ENCODE measurements at regions not wholly inside any gene's neighbourhood (a gene's known extent, or its start where the extent isn't known, plus 50 kb on each side); places are given as distances from the start of the nearest gene placed in this dataset.
A peak's percentile ranks its signal among the peaks of the same experiment; 100 is the strongest.

DNA sequence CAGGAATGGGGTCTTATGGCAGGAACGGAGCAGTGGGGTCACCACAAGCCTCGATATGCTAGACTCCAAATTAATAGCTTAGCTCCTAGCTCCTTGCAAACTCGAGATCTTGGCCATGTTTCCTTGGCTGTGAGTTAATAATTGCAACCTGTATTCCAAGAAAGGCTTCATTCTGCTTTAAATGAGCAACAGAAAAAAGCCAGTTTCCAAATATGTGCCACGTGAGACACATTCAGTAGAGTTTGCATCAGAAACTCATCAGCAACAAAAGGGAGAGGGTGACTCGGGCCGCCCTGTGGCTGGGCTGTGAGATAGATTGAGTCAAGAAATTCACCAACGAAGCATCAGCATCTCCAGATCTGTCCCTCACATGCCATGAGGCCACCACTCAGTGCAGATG lies 112.0 kb downstream of the NPTX2 start:
- Histone ChIP-seq H3F3A (replicated peaks; ENCODE audit: low read depth) (no peaks in the 10 kb centered on the region), H3K27ac (ENCODE audit: low read depth) (no peak overlapping the region; the same call in 1 of the 2 replicates), H4K20me1 (replicated peaks; ENCODE audit: insufficient read depth) (no peaks in the 10 kb centered on the region), H3K79me2 (replicated peaks; ENCODE audit: insufficient read depth) (no peaks in the 10 kb centered on the region), H2AFZ (peak overlapping the region; percentile 8), H3K4me3 (no peak overlapping the region), H3K4me1 (ENCODE audit: insufficient read depth) (peaks cover 22% of the 10 kb centered on the region), H3K27me3 (ENCODE audit: insufficient read depth) (no peaks in the 10 kb centered on the region), H3K9me2 (ENCODE audit: insufficient read depth) (no peaks in the 10 kb centered on the region), H3K4me2 (peak overlapping the region; percentile 70), H3K36me3 (ENCODE audit: insufficient read depth) (no peaks in the 10 kb centered on the region)
- Mint-ChIP-seq H3K27me3 (ENCODE audit: insufficient read depth, low read depth, poor library complexity) (peaks cover 14% of the 10 kb centered on the region), H3K4me3 (no peak overlapping the region), H3K9me3 (peaks cover 12% of the 10 kb centered on the region), H3K4me1 (peaks cover 25% of the 10 kb centered on the region), H3K36me3 (ENCODE audit: low read depth) (peaks cover 7% of the 10 kb centered on the region; the same call in 2 of the 3 replicates), H3K27ac (peak overlapping the region; percentile 59; the same call in 1 of the 2 replicates)
- DNase-seq (ENCODE audit: low spot score) (no peak), ATAC-seq (no peak)
- TF ChIP-seq EZH2phosphoT487 (IDR thresholded peaks at IDR 0.05; ENCODE audit: unreplicated experiment) (no peak), EZH2 (IDR thresholded peaks at IDR 0.05; ENCODE audit: low read depth, unreplicated experiment) (no peak), STAT1 (IDR thresholded peaks at IDR 0.05; ENCODE audit: unreplicated experiment) (no peak), NANOG (IDR thresholded peaks at IDR 0.05; ENCODE audit: borderline replicate concordance) (no peak), JUNB (IDR thresholded peaks at IDR 0.05; ENCODE audit: unreplicated experiment) (no peak), CREB1 (CRISPR knock-in tag; IDR thresholded peaks at IDR 0.05; ENCODE audit: low read depth) (no peak), ZNF331 (CRISPR knock-in tag; IDR thresholded peaks at IDR 0.05; ENCODE audit: low read depth) (no peak), ZNF114 (CRISPR knock-in tag; IDR thresholded peaks at IDR 0.05) (no peak), POLR2AphosphoS5 (IDR thresholded peaks at IDR 0.05; ENCODE audit: low read depth) (no peak)
- TF ChIP-seq, protein P1, sequence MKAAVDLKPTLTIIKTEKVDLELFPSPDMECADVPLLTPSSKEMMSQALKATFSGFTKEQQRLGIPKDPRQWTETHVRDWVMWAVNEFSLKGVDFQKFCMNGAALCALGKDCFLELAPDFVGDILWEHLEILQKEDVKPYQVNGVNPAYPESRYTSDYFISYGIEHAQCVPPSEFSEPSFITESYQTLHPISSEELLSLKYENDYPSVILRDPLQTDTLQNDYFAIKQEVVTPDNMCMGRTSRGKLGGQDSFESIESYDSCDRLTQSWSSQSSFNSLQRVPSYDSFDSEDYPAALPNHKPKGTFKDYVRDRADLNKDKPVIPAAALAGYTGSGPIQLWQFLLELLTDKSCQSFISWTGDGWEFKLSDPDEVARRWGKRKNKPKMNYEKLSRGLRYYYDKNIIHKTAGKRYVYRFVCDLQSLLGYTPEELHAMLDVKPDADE (IDR thresholded peaks at IDR 0.05), result no peak
- TF ChIP-seq, protein P2, sequence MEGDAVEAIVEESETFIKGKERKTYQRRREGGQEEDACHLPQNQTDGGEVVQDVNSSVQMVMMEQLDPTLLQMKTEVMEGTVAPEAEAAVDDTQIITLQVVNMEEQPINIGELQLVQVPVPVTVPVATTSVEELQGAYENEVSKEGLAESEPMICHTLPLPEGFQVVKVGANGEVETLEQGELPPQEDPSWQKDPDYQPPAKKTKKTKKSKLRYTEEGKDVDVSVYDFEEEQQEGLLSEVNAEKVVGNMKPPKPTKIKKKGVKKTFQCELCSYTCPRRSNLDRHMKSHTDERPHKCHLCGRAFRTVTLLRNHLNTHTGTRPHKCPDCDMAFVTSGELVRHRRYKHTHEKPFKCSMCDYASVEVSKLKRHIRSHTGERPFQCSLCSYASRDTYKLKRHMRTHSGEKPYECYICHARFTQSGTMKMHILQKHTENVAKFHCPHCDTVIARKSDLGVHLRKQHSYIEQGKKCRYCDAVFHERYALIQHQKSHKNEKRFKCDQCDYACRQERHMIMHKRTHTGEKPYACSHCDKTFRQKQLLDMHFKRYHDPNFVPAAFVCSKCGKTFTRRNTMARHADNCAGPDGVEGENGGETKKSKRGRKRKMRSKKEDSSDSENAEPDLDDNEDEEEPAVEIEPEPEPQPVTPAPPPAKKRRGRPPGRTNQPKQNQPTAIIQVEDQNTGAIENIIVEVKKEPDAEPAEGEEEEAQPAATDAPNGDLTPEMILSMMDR (conservative IDR thresholded peaks at IDR 0.05; ENCODE audit: low read depth in 2 of 2), result no peak
- TF ChIP-seq, protein P3, sequence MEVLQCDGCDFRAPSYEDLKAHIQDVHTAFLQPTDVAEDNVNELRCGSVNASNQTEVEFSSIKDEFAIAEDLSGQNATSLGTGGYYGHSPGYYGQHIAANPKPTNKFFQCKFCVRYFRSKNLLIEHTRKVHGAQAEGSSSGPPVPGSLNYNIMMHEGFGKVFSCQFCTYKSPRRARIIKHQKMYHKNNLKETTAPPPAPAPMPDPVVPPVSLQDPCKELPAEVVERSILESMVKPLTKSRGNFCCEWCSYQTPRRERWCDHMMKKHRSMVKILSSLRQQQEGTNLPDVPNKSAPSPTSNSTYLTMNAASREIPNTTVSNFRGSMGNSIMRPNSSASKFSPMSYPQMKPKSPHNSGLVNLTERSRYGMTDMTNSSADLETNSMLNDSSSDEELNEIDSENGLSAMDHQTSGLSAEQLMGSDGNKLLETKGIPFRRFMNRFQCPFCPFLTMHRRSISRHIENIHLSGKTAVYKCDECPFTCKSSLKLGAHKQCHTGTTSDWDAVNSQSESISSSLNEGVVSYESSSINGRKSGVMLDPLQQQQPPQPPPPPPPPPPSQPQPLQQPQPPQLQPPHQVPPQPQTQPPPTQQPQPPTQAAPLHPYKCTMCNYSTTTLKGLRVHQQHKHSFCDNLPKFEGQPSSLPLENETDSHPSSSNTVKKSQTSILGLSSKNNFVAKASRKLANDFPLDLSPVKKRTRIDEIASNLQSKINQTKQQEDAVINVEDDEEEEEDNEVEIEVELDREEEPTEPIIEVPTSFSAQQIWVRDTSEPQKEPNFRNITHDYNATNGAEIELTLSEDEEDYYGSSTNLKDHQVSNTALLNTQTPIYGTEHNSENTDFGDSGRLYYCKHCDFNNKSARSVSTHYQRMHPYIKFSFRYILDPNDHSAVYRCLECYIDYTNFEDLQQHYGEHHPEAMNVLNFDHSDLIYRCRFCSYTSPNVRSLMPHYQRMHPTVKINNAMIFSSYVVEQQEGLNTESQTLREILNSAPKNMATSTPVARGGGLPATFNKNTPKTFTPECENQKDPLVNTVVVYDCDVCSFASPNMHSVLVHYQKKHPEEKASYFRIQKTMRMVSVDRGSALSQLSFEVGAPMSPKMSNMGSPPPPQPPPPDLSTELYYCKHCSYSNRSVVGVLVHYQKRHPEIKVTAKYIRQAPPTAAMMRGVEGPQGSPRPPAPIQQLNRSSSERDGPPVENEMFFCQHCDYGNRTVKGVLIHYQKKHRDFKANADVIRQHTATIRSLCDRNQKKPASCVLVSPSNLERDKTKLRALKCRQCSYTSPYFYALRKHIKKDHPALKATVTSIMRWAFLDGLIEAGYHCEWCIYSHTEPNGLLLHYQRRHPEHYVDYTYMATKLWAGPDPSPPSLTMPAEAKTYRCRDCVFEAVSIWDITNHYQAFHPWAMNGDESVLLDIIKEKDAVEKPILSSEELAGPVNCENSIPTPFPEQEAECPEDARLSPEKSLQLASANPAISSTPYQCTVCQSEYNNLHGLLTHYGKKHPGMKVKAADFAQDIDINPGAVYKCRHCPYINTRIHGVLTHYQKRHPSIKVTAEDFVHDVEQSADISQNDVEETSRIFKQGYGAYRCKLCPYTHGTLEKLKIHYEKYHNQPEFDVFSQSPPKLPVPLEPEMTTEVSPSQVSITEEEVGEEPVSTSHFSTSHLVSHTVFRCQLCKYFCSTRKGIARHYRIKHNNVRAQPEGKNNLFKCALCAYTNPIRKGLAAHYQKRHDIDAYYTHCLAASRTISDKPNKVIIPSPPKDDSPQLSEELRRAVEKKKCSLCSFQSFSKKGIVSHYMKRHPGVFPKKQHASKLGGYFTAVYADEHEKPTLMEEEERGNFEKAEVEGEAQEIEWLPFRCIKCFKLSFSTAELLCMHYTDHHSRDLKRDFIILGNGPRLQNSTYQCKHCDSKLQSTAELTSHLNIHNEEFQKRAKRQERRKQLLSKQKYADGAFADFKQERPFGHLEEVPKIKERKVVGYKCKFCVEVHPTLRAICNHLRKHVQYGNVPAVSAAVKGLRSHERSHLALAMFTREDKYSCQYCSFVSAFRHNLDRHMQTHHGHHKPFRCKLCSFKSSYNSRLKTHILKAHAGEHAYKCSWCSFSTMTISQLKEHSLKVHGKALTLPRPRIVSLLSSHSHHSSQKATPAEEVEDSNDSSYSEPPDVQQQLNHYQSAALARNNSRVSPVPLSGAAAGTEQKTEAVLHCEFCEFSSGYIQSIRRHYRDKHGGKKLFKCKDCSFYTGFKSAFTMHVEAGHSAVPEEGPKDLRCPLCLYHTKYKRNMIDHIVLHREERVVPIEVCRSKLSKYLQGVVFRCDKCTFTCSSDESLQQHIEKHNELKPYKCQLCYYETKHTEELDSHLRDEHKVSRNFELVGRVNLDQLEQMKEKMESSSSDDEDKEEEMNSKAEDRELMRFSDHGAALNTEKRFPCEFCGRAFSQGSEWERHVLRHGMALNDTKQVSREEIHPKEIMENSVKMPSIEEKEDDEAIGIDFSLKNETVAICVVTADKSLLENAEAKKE (CRISPR knock-in tag; IDR thresholded peaks at IDR 0.05), result no peak
- TF ChIP-seq, protein P4, sequence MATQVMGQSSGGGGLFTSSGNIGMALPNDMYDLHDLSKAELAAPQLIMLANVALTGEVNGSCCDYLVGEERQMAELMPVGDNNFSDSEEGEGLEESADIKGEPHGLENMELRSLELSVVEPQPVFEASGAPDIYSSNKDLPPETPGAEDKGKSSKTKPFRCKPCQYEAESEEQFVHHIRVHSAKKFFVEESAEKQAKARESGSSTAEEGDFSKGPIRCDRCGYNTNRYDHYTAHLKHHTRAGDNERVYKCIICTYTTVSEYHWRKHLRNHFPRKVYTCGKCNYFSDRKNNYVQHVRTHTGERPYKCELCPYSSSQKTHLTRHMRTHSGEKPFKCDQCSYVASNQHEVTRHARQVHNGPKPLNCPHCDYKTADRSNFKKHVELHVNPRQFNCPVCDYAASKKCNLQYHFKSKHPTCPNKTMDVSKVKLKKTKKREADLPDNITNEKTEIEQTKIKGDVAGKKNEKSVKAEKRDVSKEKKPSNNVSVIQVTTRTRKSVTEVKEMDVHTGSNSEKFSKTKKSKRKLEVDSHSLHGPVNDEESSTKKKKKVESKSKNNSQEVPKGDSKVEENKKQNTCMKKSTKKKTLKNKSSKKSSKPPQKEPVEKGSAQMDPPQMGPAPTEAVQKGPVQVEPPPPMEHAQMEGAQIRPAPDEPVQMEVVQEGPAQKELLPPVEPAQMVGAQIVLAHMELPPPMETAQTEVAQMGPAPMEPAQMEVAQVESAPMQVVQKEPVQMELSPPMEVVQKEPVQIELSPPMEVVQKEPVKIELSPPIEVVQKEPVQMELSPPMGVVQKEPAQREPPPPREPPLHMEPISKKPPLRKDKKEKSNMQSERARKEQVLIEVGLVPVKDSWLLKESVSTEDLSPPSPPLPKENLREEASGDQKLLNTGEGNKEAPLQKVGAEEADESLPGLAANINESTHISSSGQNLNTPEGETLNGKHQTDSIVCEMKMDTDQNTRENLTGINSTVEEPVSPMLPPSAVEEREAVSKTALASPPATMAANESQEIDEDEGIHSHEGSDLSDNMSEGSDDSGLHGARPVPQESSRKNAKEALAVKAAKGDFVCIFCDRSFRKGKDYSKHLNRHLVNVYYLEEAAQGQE (IDR thresholded peaks at IDR 0.05; ENCODE audit: unreplicated experiment), result no peak
